ENCODE measurements at regions not wholly inside any gene's neighbourhood (a gene's known extent, or its start where the extent isn't known, plus 50 kb on each side); places are given as distances from the start of the nearest gene placed in this dataset.

GRCh38 chr4:138805736-138806135 lies 209.8 kb upstream of the NOCT start:
- DNase-seq (ENCODE audit: insufficient read length, low spot score): no peak
- TF ChIP-seq POLR2AphosphoS5 (IDR thresholded peaks at IDR 0.05; ENCODE audit: low read depth, low read length) (no peak), POLR2A (IDR thresholded peaks at IDR 0.05; ENCODE audit: low read depth, low read length) (no peak), SPI1 (IDR thresholded peaks at IDR 0.05; ENCODE audit: low read depth, low read length) (no peak), TAF1 (IDR thresholded peaks at IDR 0.05; ENCODE audit: low read depth, low read length) (no peak)
- FAIRE-seq: no peak

DNA sequence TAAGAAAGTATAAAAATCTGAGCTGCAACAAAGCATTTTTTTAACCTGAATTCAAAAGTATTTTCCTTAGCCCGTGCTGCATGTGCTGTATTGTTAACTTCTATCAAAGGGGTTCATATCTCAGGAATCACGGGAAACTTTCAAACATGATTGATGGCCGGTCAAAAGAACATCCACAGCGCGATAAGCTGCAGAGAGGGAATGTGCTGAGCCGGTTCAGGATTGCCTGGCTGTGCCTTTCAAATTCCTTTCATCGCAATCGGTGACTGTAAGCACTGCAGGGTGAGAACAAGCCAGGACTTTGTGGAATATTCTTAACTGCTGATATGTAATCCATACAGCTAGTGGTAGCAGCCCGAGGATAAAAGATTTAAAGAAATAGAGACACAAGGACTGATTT lies 210.9 kb upstream of the NOCT start:
- FAIRE-seq: no peak
- TF ChIP-seq PAX5 (IDR thresholded peaks at IDR 0.05; ENCODE audit: insufficient read depth, low read length, severe bottlenecking) (no peak), TAF1 (IDR thresholded peaks at IDR 0.05; ENCODE audit: low read depth, low read length) (no peak), POLR2A (IDR thresholded peaks at IDR 0.05; ENCODE audit: low read depth, low read length) (no peak), SPI1 (IDR thresholded peaks at IDR 0.05; ENCODE audit: low read depth, low read length) (no peak), POLR2AphosphoS5 (IDR thresholded peaks at IDR 0.05; ENCODE audit: low read depth, low read length) (no peak), POU2F2 (IDR thresholded peaks at IDR 0.05; ENCODE audit: low read depth, low read length) (no peak)
- DNase-seq (ENCODE audit: insufficient read length, low spot score): no peak

- FAIRE-seq (no peak), DNase-seq (ENCODE audit: insufficient read length, low spot score) (no peak)
- TF ChIP-seq SPI1 (IDR thresholded peaks at IDR 0.05; ENCODE audit: low read depth, low read length) (no peak), PAX5 (IDR thresholded peaks at IDR 0.05; ENCODE audit: insufficient read depth, low read length, severe bottlenecking) (no peak), POU2F2 (IDR thresholded peaks at IDR 0.05; ENCODE audit: low read depth, low read length) (no peak), POLR2A (IDR thresholded peaks at IDR 0.05; ENCODE audit: low read depth, low read length) (no peak), POLR2AphosphoS5 (IDR thresholded peaks at IDR 0.05; ENCODE audit: low read depth, low read length) (no peak), TAF1 (IDR thresholded peaks at IDR 0.05; ENCODE audit: low read depth, low read length) (no peak)
Observed at GRCh38 chr4:138803051-138803450, 212.5 kb upstream of the NOCT start.

DNA sequence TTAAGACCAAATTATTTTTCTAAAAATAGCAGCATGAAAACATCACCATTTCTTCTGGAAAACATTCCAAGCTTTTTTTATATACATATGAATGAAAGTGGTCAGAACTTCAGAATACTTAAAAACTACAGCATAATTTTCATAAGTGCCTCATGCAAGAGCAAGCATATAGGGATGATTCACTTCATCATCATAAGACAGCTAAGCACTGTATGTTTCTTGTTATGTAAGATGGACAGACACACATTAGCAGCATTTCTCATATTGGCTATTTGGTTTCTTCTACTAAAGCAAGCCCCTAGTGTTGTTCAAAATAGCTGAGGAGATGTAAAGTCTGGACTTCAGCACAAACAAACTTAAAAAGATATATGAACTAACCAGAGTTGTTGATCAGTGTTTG lies 213.1 kb upstream of the NOCT start:
- TF ChIP-seq SPI1 (IDR thresholded peaks at IDR 0.05; ENCODE audit: low read depth, low read length) (no peak), TAF1 (IDR thresholded peaks at IDR 0.05; ENCODE audit: low read depth, low read length) (no peak), POLR2AphosphoS5 (IDR thresholded peaks at IDR 0.05; ENCODE audit: low read depth, low read length) (no peak), POU2F2 (IDR thresholded peaks at IDR 0.05; ENCODE audit: low read depth, low read length) (no peak), PAX5 (IDR thresholded peaks at IDR 0.05; ENCODE audit: insufficient read depth, low read length, severe bottlenecking) (no peak), POLR2A (IDR thresholded peaks at IDR 0.05; ENCODE audit: low read depth, low read length) (no peak)
- FAIRE-seq: no peak
- no peak for DNase-seq (ENCODE audit: insufficient read length, low spot score)

DNA sequence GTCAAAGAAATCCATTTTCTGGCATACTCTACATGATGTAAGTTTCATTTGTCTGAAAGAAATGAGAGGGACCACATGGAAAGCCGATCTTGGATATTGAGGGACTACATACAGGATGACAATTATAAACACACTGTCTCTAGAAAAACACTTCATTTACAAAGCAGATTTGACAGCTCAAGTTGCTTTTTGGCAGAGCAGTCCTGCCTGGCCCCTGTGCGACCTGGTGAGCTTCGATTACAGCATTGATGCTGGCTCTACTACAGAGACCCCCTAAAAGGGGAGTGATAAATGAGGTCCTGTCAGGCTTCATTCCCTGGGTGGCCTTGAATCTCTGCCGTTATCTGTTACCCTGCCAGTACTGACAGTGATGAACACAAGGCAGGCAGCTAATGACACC lies 215.2 kb upstream of the NOCT start:
- TF ChIP-seq POLR2A (IDR thresholded peaks at IDR 0.05; ENCODE audit: low read depth, low read length) (no peak), PAX5 (IDR thresholded peaks at IDR 0.05; ENCODE audit: insufficient read depth, low read length, severe bottlenecking) (no peak), SPI1 (IDR thresholded peaks at IDR 0.05; ENCODE audit: low read depth, low read length) (no peak), TAF1 (IDR thresholded peaks at IDR 0.05; ENCODE audit: low read depth, low read length) (no peak), POLR2AphosphoS5 (IDR thresholded peaks at IDR 0.05; ENCODE audit: low read depth, low read length) (no peak), POU2F2 (IDR thresholded peaks at IDR 0.05; ENCODE audit: low read depth, low read length) (no peak)
- FAIRE-seq: no peak
- no peak for DNase-seq (ENCODE audit: insufficient read length, low spot score)

DNA sequence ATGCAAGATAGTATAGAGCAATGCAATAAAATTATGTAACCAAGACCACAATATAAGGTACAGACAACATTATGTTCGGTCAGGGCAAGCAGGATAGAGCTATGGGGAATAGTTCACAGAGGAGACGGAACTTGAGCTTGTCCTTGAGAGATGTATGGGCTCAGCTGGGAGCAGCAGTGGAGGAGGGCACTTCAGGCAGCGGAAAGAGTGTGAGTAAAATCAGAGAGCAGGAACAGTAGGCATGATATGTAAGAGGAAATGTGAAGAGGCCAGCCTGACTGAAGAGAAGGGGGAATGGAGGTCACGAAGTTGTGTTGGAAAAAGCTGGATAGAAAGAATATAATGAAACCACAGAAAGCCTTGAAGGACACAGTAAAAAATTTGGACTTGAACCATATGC lies 217.2 kb upstream of the NOCT start:
- TF ChIP-seq POLR2A (IDR thresholded peaks at IDR 0.05; ENCODE audit: low read depth, low read length) (no peak), POLR2AphosphoS5 (IDR thresholded peaks at IDR 0.05; ENCODE audit: low read depth, low read length) (no peak), SPI1 (IDR thresholded peaks at IDR 0.05; ENCODE audit: low read depth, low read length) (no peak), POU2F2 (IDR thresholded peaks at IDR 0.05; ENCODE audit: low read depth, low read length) (no peak), TAF1 (IDR thresholded peaks at IDR 0.05; ENCODE audit: low read depth, low read length) (no peak), PAX5 (IDR thresholded peaks at IDR 0.05; ENCODE audit: insufficient read depth, low read length, severe bottlenecking) (no peak)
- DNase-seq (ENCODE audit: insufficient read length, low spot score) (no peak), FAIRE-seq (no peak)

- no peak for TF ChIP-seq PAX5 (IDR thresholded peaks at IDR 0.05; ENCODE audit: insufficient read depth, low read length, severe bottlenecking)
- no peak for TF ChIP-seq POU2F2 (IDR thresholded peaks at IDR 0.05; ENCODE audit: low read depth, low read length)
- TF ChIP-seq SPI1 (IDR thresholded peaks at IDR 0.05; ENCODE audit: low read depth, low read length): no peak
- TF ChIP-seq POLR2A (IDR thresholded peaks at IDR 0.05; ENCODE audit: low read depth, low read length): no peak
- no peak for TF ChIP-seq POLR2AphosphoS5 (IDR thresholded peaks at IDR 0.05; ENCODE audit: low read depth, low read length)
- TF ChIP-seq TAF1 (IDR thresholded peaks at IDR 0.05; ENCODE audit: low read depth, low read length): no peak
- DNase-seq (ENCODE audit: insufficient read length, low spot score) (no peak), FAIRE-seq (no peak)
Observed at GRCh38 chr4:138797646-138798045, 217.9 kb upstream of the NOCT start.

DNA sequence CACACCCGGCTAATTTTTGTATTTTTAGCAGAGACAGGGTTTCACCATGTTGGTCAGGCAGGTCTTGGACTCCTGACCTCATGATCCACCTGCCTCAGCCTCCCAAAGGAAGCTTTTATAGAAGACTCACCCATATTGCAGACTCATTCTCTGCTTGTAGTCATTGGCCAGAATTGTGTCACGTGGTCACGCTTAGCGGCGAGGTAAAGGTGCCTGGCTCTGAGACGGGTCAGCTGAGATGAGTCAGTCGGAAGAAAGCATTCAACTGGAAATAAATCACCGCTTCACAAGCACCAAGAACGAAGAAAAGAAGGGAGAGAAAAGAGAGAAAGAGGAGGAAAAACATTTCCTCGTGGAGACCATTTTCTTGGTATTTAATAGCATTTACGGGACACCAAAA lies 218.8 kb upstream of the NOCT start:
- TF ChIP-seq POLR2AphosphoS5 (IDR thresholded peaks at IDR 0.05; ENCODE audit: low read depth, low read length) (no peak), PAX5 (IDR thresholded peaks at IDR 0.05; ENCODE audit: insufficient read depth, low read length, severe bottlenecking) (no peak), POU2F2 (IDR thresholded peaks at IDR 0.05; ENCODE audit: low read depth, low read length) (no peak), POLR2A (IDR thresholded peaks at IDR 0.05; ENCODE audit: low read depth, low read length) (no peak), TAF1 (IDR thresholded peaks at IDR 0.05; ENCODE audit: low read depth, low read length) (no peak), SPI1 (IDR thresholded peaks at IDR 0.05; ENCODE audit: low read depth, low read length) (no peak)
- DNase-seq (ENCODE audit: insufficient read length, low spot score) (no peak), FAIRE-seq (no peak)

DNA sequence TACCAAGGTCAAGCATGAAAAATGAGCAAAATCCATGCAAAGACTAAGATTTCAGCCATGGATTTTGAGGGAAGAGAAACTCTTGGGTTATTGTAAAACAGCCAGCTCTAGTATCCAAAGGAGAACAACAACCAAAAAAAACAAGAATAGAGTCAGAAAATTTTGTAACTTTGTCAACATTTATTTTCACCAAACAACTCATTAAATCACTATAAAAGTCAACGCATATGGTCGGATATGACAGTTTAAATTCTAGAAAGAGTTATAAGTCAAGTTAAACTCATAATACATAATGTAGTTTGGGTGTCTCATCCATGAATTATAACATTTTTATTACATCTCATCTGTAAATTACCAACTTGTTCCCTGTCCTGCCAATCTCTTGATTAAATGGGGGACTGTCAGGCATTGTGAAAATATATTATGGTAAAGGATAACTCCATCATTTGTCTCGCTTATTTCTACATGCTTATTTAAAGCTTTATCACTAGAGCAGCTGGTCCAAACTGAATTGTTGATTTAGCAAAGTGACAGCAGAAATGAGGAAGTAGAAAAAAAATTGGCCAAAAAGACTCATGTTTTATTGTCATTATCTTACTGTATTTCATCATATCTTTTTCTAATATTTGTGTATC lies 224.8 kb upstream of the NOCT start:
- FAIRE-seq: no peak
- TF ChIP-seq SPI1 (IDR thresholded peaks at IDR 0.05; ENCODE audit: low read depth, low read length): no peak
- no peak for TF ChIP-seq PAX5 (IDR thresholded peaks at IDR 0.05; ENCODE audit: insufficient read depth, low read length, severe bottlenecking)
- no peak for TF ChIP-seq POLR2A (IDR thresholded peaks at IDR 0.05; ENCODE audit: low read depth, low read length)
- no peak for TF ChIP-seq POU2F2 (IDR thresholded peaks at IDR 0.05; ENCODE audit: low read depth, low read length)
- TF ChIP-seq TAF1 (IDR thresholded peaks at IDR 0.05; ENCODE audit: low read depth, low read length): no peak
- TF ChIP-seq POLR2AphosphoS5 (IDR thresholded peaks at IDR 0.05; ENCODE audit: low read depth, low read length): no peak

DNA sequence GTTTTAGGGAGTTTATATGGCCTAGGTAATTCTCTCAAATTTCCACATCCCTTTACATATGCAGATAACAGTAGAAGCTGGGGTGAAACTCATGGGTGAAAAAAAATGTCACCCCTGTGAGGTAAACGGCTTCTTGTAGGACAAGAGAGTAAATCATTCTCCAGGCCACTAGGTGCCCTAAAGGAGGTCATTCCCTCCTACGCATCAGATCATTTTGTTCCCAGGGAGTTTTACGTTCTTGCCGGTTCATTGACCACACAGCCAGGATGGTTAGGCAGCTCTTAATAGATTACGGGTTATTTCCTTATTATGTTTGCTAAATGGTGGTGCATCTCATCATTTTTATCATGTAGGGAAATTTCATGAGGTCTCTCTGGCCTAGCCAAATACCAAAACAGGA lies 225.8 kb upstream of the NOCT start:
- DNase-seq (ENCODE audit: insufficient read length, low spot score): no peak
- no peak for FAIRE-seq
- TF ChIP-seq POU2F2 (IDR thresholded peaks at IDR 0.05; ENCODE audit: low read depth, low read length): no peak
- TF ChIP-seq TAF1 (IDR thresholded peaks at IDR 0.05; ENCODE audit: low read depth, low read length): no peak
- TF ChIP-seq POLR2AphosphoS5 (IDR thresholded peaks at IDR 0.05; ENCODE audit: low read depth, low read length): no peak
- TF ChIP-seq POLR2A (IDR thresholded peaks at IDR 0.05; ENCODE audit: low read depth, low read length): no peak

More for the DNA sequence above, 224.8 kb upstream of the NOCT start:
- DNase-seq (ENCODE audit: insufficient read length, low spot score): no peak

Data from GM12891 (cell line).